K562 (cell line): ENCODE measurements at regions not wholly inside any gene's neighbourhood (a gene's known extent, or its start where the extent isn't known, plus 50 kb on each side); places are given as distances from the start of the nearest gene placed in this dataset.

Source experiments
- ATAC-seq: fragments of 200-7000 bp; cut with Tn5 transposase; 3 replicates; pipeline ENCODE4 v1.9.1; 2020; ENCODE audit warnings: moderate library complexity
- BruUV-seq: library from RNA; stranded (reverse); fragments of 400-500 nt; replicated peaks from 2 replicates; lab custom pipeline; 2021; lab: Mats Ljungman, UMichigan
- CTCF ChIA-PET: fragments of 300-600 bp; formaldehyde crosslinking; extraction: SDS; loops from one replicate; lab custom pipeline; 2021; ENCODE audit warnings: low intra/inter-chr PET ratio; lab: Yijun Ruan, JAX
- POLR2A ChIA-PET: fragments of 300-600, 350-650 bp; sonication (Branson Sonifier 250); formaldehyde crosslinking; extraction: SDS; loops from one replicate; lab custom pipeline; 2021; ENCODE audit warnings: antibody characterized with exemption, inconsistent platforms; lab: Yijun Ruan, JAX
- DNase-seq, 4 experiments: peaks; one replicate each; pipeline versions ENCODE4 v3.0.0 to v3.0.0-alpha.2; 2011 to 2018; ENCODE audit warnings: low spot score in 3 of 4, mixed read lengths in 3 of 4; ENCODE audit errors: extremely low read depth in 1 of 4
- FAIRE-seq: peaks from 2 replicates; lab custom pipeline; 2011; peaks lifted over from hg19 to GRCh38; lab: Jason Lieb, UNC
- H2AFZ ChIP-seq: 2 replicates; pipeline ENCODE4 v1.6.0; 2011; ENCODE audit warnings: low read depth, low read length, control low read depth, inconsistent platforms
- H3K27ac ChIP-seq: fragments of 200-600 bp; 3 replicates; pipeline ENCODE4 v1.8.0; 2011; ENCODE audit warnings: low read depth, mild to moderate bottlenecking, control low read depth, inconsistent platforms, low read length, moderate library complexity, mixed read lengths; ENCODE audit errors: extremely low read depth
- H3K27me3 ChIP-seq, 2 experiments: fragments of 300-600 bp in 1 of 2; 2 replicates in 1 of 2; 3 replicates in 1 of 2; pipeline versions ENCODE4 v1.6.0 to v1.8.0; 2011; ENCODE audit warnings: inconsistent platforms in 2 of 2, low read length in 2 of 2, mild to moderate bottlenecking in 1 of 2, mixed read lengths in 1 of 2, moderate library complexity in 1 of 2; ENCODE audit not compliant: control insufficient read depth in 2 of 2, insufficient read depth in 2 of 2
- H3K36me3 ChIP-seq: fragments of 300-600 bp; 3 replicates; pipeline ENCODE4 v1.8.0; 2011; ENCODE audit warnings: mild to moderate bottlenecking, low read length, inconsistent platforms; ENCODE audit not compliant: control insufficient read depth, insufficient read depth
- H3K4me1 ChIP-seq, 2 experiments: fragments of 200-600 bp in 1 of 2; replicated peaks in 1 of 2; 2 replicates in 1 of 2; 3 replicates in 1 of 2; pipeline versions ENCODE4 v1.5.1 to v1.8.0; 2011; ENCODE audit warnings: inconsistent platforms in 2 of 2, low read length in 2 of 2, mild to moderate bottlenecking in 1 of 2, mixed read lengths in 1 of 2, moderate library complexity in 1 of 2; ENCODE audit not compliant: control insufficient read depth in 2 of 2, insufficient read depth in 2 of 2
- H3K4me2 ChIP-seq: 2 replicates; pipeline ENCODE4 v1.6.1; 2011; ENCODE audit warnings: low read length, control low read depth, inconsistent platforms, mixed read lengths; ENCODE audit not compliant: insufficient read depth
- H3K4me3 ChIP-seq: fragments of 200-600 bp; sonication (generic), shearing (Covaris generic); 2 replicates; pipeline ENCODE4 v1.5.1; 2016; ENCODE audit warnings: control low read depth, inconsistent platforms
- H3K79me2 ChIP-seq: fragments of 200-600 bp; 3 replicates; pipeline ENCODE4 v1.8.0; 2011; ENCODE audit warnings: low read length, inconsistent platforms; ENCODE audit not compliant: control insufficient read depth, insufficient read depth
- H3K9ac ChIP-seq, 2 experiments: 2 replicates each; pipeline versions ENCODE4 v1.6.0 to v1.6.1; 2011; ENCODE audit warnings: low read depth in 2 of 2, low read length in 2 of 2, control low read depth in 1 of 2, inconsistent platforms in 1 of 2, mild to moderate bottlenecking in 1 of 2, mixed read lengths in 1 of 2; ENCODE audit not compliant: insufficient read depth in 1 of 2
- H3K9me1 ChIP-seq: one replicate; pipeline ENCODE4 v1.6.0; 2011; ENCODE audit warnings: inconsistent platforms, mild to moderate bottlenecking, low read length, moderate library complexity; ENCODE audit not compliant: control insufficient read depth, insufficient read depth
- H3K9me3 ChIP-seq: replicated peaks from 2 replicates; pipeline ENCODE4 v1.5.1; 2011; ENCODE audit warnings: low read depth, low read length, inconsistent platforms; ENCODE audit not compliant: control insufficient read depth, insufficient read depth
- H4K20me1 ChIP-seq: replicated peaks from 2 replicates; pipeline ENCODE4 v1.6.1; 2011; ENCODE audit warnings: low read length, inconsistent platforms, mixed read lengths; ENCODE audit not compliant: control insufficient read depth, insufficient read depth
- ADNP ChIP-seq: fragments of 200-800 bp; sonication (Bioruptor generic); IDR thresholded peaks from 2 replicates; pipeline ENCODE4 v1.6.1; 2016; ENCODE audit warnings: missing genetic modification characterization, missing compliant biosample characterization
- BACH1 ChIP-seq: fragments of 200-800 bp; sonication (Bioruptor generic); IDR thresholded peaks from 2 replicates; pipeline ENCODE4 v1.6.1; 2016; ENCODE audit warnings: missing genetic modification characterization, missing compliant biosample characterization
- BRCA1 ChIP-seq, 2 experiments: fragments of 450-650 bp in 1 of 2; sonication (generic) in 1 of 2; formaldehyde crosslinking in 1 of 2; IDR thresholded peaks; 2 replicates each; pipeline versions ENCODE4 v1.5.0 to v1.6.1; 2017 to 2020; ENCODE audit warnings: mild to moderate bottlenecking in 1 of 2, missing genetic modification reagents in 1 of 2
- CCAR2 ChIP-seq: fragments of 200-400 bp; formaldehyde crosslinking; IDR thresholded peaks from 2 replicates; pipeline ENCODE4 v1.6.1; 2017; ENCODE audit warnings: mild to moderate bottlenecking, low read depth, low read length
- EP400 ChIP-seq: fragments of 450-650 bp; IDR thresholded peaks from 2 replicates; pipeline ENCODE4 v1.6.1; 2017; ENCODE audit warnings: antibody characterized with exemption, mild to moderate bottlenecking, moderate library complexity
- HIVEP1 ChIP-seq: fragments of 250-450 bp; sonication (Bioruptor Pico); IDR thresholded peaks from 2 replicates; pipeline ENCODE4 v1.4.0; 2020; ENCODE audit warnings: mild to moderate bottlenecking
- HMGN3 ChIP-seq: IDR thresholded peaks from 2 replicates; pipeline ENCODE4 v1.6.1; 2011; ENCODE audit warnings: borderline replicate concordance, low read depth, mild to moderate bottlenecking, mixed read lengths, low read length; ENCODE audit not compliant: insufficient read length; ENCODE audit errors: extremely low read depth
- NBN ChIP-seq: fragments of 450-650 bp; IDR thresholded peaks from 2 replicates; pipeline ENCODE4 v1.6.1; 2016; ENCODE audit warnings: low read depth, mild to moderate bottlenecking
- NCOA2 ChIP-seq, 2 experiments: fragments of 450-650 bp; IDR thresholded peaks; 2 replicates each; pipeline ENCODE4 v1.6.1; 2018; ENCODE audit warnings: mild to moderate bottlenecking in 2 of 2, moderate library complexity in 1 of 2; ENCODE audit not compliant: partially characterized antibody in 2 of 2
- NR2C2 ChIP-seq, 2 experiments: fragments of 200-800 bp in 1 of 2; sonication (Bioruptor generic) in 1 of 2; sonication (generic) in 1 of 2; formaldehyde crosslinking in 1 of 2; IDR thresholded peaks; 2 replicates each; pipeline versions ENCODE4 v1.6.1 to v1.8.0; 2016 to 2022; ENCODE audit warnings: mild to moderate bottlenecking in 1 of 2, missing compliant biosample characterization in 1 of 2, missing genetic modification characterization in 1 of 2, missing genetic modification reagents in 1 of 2
- RB1 ChIP-seq: fragments of 450-650 bp; IDR thresholded peaks from 2 replicates; pipeline ENCODE4 v1.6.1; 2017; ENCODE audit warnings: low read depth, mild to moderate bottlenecking
- SOX6 ChIP-seq: fragments of 450-650 bp; IDR thresholded peaks from 2 replicates; pipeline ENCODE4 v1.6.1; 2014; ENCODE audit warnings: mild to moderate bottlenecking
- SPI1 ChIP-seq: IDR thresholded peaks from 2 replicates; pipeline ENCODE4 v1.6.1; 2011; ENCODE audit warnings: low read depth, low read length, control low read depth, borderline replicate concordance
- ZNF408 ChIP-seq: fragments of 250-450 bp; sonication (Bioruptor Pico); IDR thresholded peaks from 2 replicates; pipeline ENCODE4 v1.4.0; 2020; ENCODE audit warnings: low read depth, mild to moderate bottlenecking, moderate library complexity
- ZNF589 ChIP-seq: fragments of 200-800 bp; sonication (Bioruptor generic); IDR thresholded peaks from 2 replicates; pipeline ENCODE4 v1.6.1; 2016; ENCODE audit warnings: low read depth, missing genetic modification characterization, missing compliant biosample characterization
- ZNF785 ChIP-seq: fragments of 250-450 bp; sonication (Bioruptor Pico); IDR thresholded peaks from 2 replicates; pipeline ENCODE4 v1.4.0; 2020; ENCODE audit warnings: mild to moderate bottlenecking
- WGBS: fragments of 100-300 bp; shearing (Covaris generic); methylation state at CpG from one replicate; pipeline ENCODE4 v1.1.6; 2016; ENCODE audit warnings: low coverage, mixed read lengths; ENCODE audit not compliant: insufficient coverage; ENCODE audit errors: missing lambda C conversion rate; 5-methylcytosine and 5-hydroxymethylcytosine counted together
- in situ Hi-C: fragments of 300-500 bp; cut with MboI; formaldehyde crosslinking; loops from 4 replicates; pipeline ENCODE4 v1.15.0; 2018; ENCODE audit warnings: inconsistent platforms, mixed read lengths
- intact Hi-C: fragments of 100-400 bp; cut with micrococcal nuclease; formaldehyde crosslinking; loops from 2 replicates; pipeline ENCODE4 v1.14.2; 2022
- TF ChIP-seq, protein P1 (sequence below): sonication (generic); formaldehyde crosslinking; IDR thresholded peaks from 2 replicates; pipeline ENCODE4 v1.9.0; 2022; ENCODE audit warnings: mild to moderate bottlenecking, missing genetic modification reagents

DNA sequence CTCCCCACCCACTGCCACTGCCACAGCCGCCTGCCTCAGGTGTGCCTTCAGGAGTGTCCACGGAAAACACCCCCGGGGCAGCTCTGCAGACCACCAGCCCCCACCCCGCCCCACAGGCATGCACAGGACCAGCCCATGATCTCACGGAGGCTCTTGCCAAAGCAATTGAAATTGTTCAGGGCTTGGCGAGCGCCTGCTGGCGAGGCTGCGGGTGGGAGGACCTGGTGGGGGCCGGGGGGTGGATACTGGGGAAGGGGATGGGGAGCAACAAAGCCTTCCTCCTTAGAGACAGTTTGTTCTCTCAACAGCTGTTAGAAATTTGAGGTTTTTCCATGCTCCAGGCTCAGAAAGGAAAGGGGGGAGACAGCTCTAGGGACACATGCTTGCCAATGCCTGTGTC is 274.7 kb downstream of the MN1 start:
- H3K79me2 ChIP-seq = no peaks in the 10 kb centered on the region
- TF ChIP-seq NCOA2 (IDR thresholded peaks at IDR 0.05; ENCODE audit: partially characterized antibody in 2 of 2) (no peak), EP400 (no peak), SPI1 (no peak), ZNF408 (CRISPR knock-in tag) (no peak)
- no peaks in the 10 kb centered on the region for H3K9me3 ChIP-seq
- intact Hi-C loops (no loop called here), in situ Hi-C loops (no loop called here)
- 0% methylated on average over 4 of the region's 10 CpGs for WGBS
- no TSS peak for BruUV-seq
- H3K27me3 ChIP-seq = peaks cover 0 to 4% of the 10 kb centered on the region in 2 experiments; a peak in 1 of 5 replicates
- no peaks in the 10 kb centered on the region for H4K20me1 ChIP-seq
- no peak overlapping the region for H3K27ac ChIP-seq
- no peaks in the 10 kb centered on the region for H3K4me1 ChIP-seq
- no peak for ATAC-seq
- FAIRE-seq = no peak
- H3K4me3 ChIP-seq = no peak overlapping the region
- DNase-seq = no peak
- POLR2A ChIA-PET = interaction anchor here (0.6 kb wide), 1 partner anchor 24 kb away, joined by 3 read pairs; no protein-coding TSS in a partner anchor
- H3K36me3 ChIP-seq = no peaks in the 10 kb centered on the region
- no peak overlapping the region for H3K9ac ChIP-seq
- H3K9me1 ChIP-seq = no peaks in the 10 kb centered on the region
- no peak overlapping the region for H3K4me2 ChIP-seq
- no peak overlapping the region for H2AFZ ChIP-seq
- CTCF ChIA-PET = no interaction called here

DNA sequence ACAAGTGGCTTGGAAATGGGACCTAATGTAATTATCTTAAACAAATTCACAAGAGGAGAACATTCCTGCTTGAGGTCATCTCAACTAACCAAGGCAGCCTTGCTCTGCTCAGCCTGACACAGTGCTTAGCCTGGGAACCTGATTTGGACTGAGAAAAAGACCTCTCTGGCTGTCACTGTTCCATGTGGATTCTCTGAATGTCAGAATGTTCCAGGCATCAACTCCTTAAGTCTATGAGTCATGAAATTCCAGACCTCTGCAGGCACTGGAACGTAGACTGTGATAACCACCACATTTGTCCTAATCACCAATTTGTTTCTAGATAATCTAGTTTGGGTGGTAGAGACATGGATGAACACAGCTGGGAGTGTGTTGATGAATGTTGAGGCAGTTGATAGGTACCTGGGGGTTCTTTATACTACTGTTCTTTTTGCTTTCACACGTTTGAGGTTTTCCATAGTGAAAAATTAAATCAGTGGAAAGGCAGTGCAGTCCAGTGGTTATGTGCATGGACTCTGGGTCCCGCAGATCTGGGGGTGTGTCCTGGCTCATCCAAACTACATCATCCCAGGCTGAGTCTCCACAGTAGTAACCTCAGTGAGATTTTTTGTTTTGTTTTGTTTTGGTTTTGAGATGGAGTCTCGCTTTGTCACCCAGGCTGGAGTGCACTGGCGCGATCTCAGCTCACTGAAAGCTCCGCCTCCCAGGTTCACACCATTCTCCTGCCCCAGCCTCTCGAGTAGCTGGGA is 269.6 kb downstream of the MN1 start:
- Histone ChIP-seq H3K9me1 (no peaks in the 10 kb centered on the region), H3K4me2 (no peak overlapping the region), H3K27me3 (no peaks in the 10 kb centered on the region), H2AFZ (no peak overlapping the region), H4K20me1 (no peaks in the 10 kb centered on the region), H3K9me3 (no peaks in the 10 kb centered on the region), H3K4me3 (no peak overlapping the region), H3K36me3 (no peaks in the 10 kb centered on the region), H3K79me2 (no peaks in the 10 kb centered on the region), H3K9ac (no peak overlapping the region), H3K4me1 (no peaks in the 10 kb centered on the region), H3K27ac (no peak overlapping the region)
- CTCF ChIA-PET = no interaction called here
- FAIRE-seq (no peak), ATAC-seq (no peak), DNase-seq (no peak)
- in situ Hi-C loops (no loop called here), intact Hi-C loops (no loop called here)
- 4% methylated on average over 2 of the region's 8 CpGs for WGBS
- no TSS peak for BruUV-seq
- POLR2A ChIA-PET = no interaction called here
- TF ChIP-seq BACH1 (tag) (no peak), SOX6 (no peak), BRCA1 (IDR thresholded peaks at IDR 0.05) (no peak), BRCA1 (CRISPR knock-in tag; IDR thresholded peaks at IDR 0.05) (no peak), ZNF589 (CRISPR knock-in tag) (no peak), RB1 (no peak), NBN (no peak), ZNF785 (CRISPR knock-in tag) (no peak), HMGN3 (no peak), NR2C2 (CRISPR knock-in tag; IDR thresholded peaks at IDR 0.05) (no peak), NR2C2 (tag; IDR thresholded peaks at IDR 0.05) (no peak), ADNP (tag) (no peak), HIVEP1 (CRISPR knock-in tag) (no peak), CCAR2 (no peak)
- TF ChIP-seq, protein P1, sequence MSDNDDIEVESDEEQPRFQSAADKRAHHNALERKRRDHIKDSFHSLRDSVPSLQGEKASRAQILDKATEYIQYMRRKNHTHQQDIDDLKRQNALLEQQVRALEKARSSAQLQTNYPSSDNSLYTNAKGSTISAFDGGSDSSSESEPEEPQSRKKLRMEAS (CRISPR knock-in tag) = no peak
